ENCODE measurements at regions not wholly inside any gene's neighbourhood (a gene's known extent, or its start where the extent isn't known, plus 50 kb on each side); places are given as distances from the start of the nearest gene placed in this dataset.

- DNase-seq = no peak
These were observed 100.9 kb upstream of the ROPN1 start for GRCh38 chr3:124092811-124093210.

- no peak for DNase-seq
These were observed 102.6 kb upstream of the ROPN1 start for GRCh38 chr3:124094496-124094895.

- no peak for DNase-seq
These were observed 105.6 kb upstream of the ROPN1 start for GRCh38 chr3:124097362-124098131.

- DNase-seq = no peak
These were observed 109.7 kb upstream of the ROPN1 start for GRCh38 chr3:124101643-124102042.

- no peak for DNase-seq
These were observed 115.4 kb upstream of the ROPN1 start for GRCh38 chr3:124107104-124107890.

- DNase-seq = no peak
These were observed 116.5 kb upstream of the ROPN1 start for GRCh38 chr3:124108446-124108845.

- no peak for DNase-seq
These were observed 121.6 kb upstream of the ROPN1 start for GRCh38 chr3:124113485-124113884.

- DNase-seq = no peak
These were observed 123.4 kb upstream of the ROPN1 start for GRCh38 chr3:124115279-124115678.

- DNase-seq = no peak
These were observed 124.0 kb upstream of the ROPN1 start for GRCh38 chr3:124115956-124116355.

GRCh38 chr3:124116906-124117305 lies 125.0 kb upstream of the ROPN1 start:
- no peak for DNase-seq

- no peak for DNase-seq
These were observed 125.6 kb upstream of the ROPN1 start for GRCh38 chr3:124117486-124117885.

- DNase-seq = no peak
These were observed 126.5 kb upstream of the ROPN1 start for GRCh38 chr3:124118397-124118796.

GRCh38 chr3:124119056-124119716 lies 127.3 kb upstream of the ROPN1 start:
- DNase-seq = no peak

- no peak for DNase-seq
These were observed 129.7 kb upstream of the ROPN1 start for GRCh38 chr3:124121379-124122312.

- DNase-seq = no peak
These were observed 133.4 kb upstream of the ROPN1 start for GRCh38 chr3:124125315-124125714.

GRCh38 chr3:124126436-124127023 lies 134.6 kb upstream of the ROPN1 start:
- DNase-seq = no peak

GRCh38 chr3:124131158-124131557 lies 139.2 kb upstream of the ROPN1 start:
- no peak for DNase-seq

GRCh38 chr3:124131580-124131979 lies 139.7 kb upstream of the ROPN1 start:
- no peak for DNase-seq

- DNase-seq = no peak
These were observed 140.9 kb upstream of the ROPN1 start for GRCh38 chr3:124132813-124133212.

- DNase-seq = no peak
These were observed 141.5 kb upstream of the ROPN1 start for GRCh38 chr3:124133366-124133940.

- no peak for DNase-seq
These were observed 145.3 kb upstream of the ROPN1 start for GRCh38 chr3:124137216-124137615.

- no peak for DNase-seq
These were observed 146.2 kb upstream of the ROPN1 start for GRCh38 chr3:124138148-124138547.
